ENCODE measurements at regions not wholly inside any gene's neighbourhood (a gene's known extent, or its start where the extent isn't known, plus 50 kb on each side); places are given as distances from the start of the nearest gene placed in this dataset.
A peak's percentile ranks its signal among the peaks of the same experiment; 100 is the strongest.

- no peak overlapping the region for H2BK5ac ChIP-seq (ENCODE audit: low read depth, low read length, poor library complexity)
- H3K27ac ChIP-seq (ENCODE audit: low read depth, low read length) = no peak overlapping the region
- no peak overlapping the region for H3K9ac ChIP-seq (ENCODE audit: low read length)
- no peaks in the 10 kb centered on the region for H3K27me3 ChIP-seq (ENCODE audit: insufficient read depth, low read length)
- no peak overlapping the region for H4K12ac ChIP-seq (ENCODE audit: low read depth, low read length)
- peak in 1 of 2 donors; percentile 14 for DNase-seq
- H3K36me3 ChIP-seq (ENCODE audit: control insufficient read depth in 1 of 2, insufficient read depth in 2 of 2, low read length in 2 of 2) = no peaks in the 10 kb centered on the region
- H2AFZ ChIP-seq (ENCODE audit: insufficient read depth, low read length, poor library complexity) = no peak overlapping the region
- no peak overlapping the region for H2BK12ac ChIP-seq (ENCODE audit: low read length)
- H4K91ac ChIP-seq (ENCODE audit: low read depth, low read length) = no peak overlapping the region
- H3K14ac ChIP-seq (ENCODE audit: low read length) = no peak overlapping the region
- no peak overlapping the region for H3K4me2 ChIP-seq (ENCODE audit: low read length)
- H3K4me1 ChIP-seq (ENCODE audit: control insufficient read depth in 1 of 2, insufficient read depth in 2 of 2, low read length in 2 of 2) = no peaks in the 10 kb centered on the region
- no peaks in the 10 kb centered on the region for H3K79me2 ChIP-seq (ENCODE audit: control insufficient read depth, insufficient read depth, low read length, poor library complexity)
- no peak overlapping the region for H3K18ac ChIP-seq (ENCODE audit: low read length)
- H3K4ac ChIP-seq (ENCODE audit: low read depth, low read length) = no peak overlapping the region
- no peak overlapping the region for H2AK5ac ChIP-seq (ENCODE audit: low read length)
- no peak overlapping the region for H3K23ac ChIP-seq (ENCODE audit: low read length)
- no CpG with 5 or more reads among the region's 2 CpGs for WGBS (ENCODE audit: extremely low coverage, insufficient coverage, insufficient read length)
- no peaks in the 10 kb centered on the region for H3K79me1 ChIP-seq (ENCODE audit: low read length)
- no peak overlapping the region for H2BK120ac ChIP-seq (ENCODE audit: insufficient read depth, low read length, poor library complexity)
- no peak overlapping the region for H4K8ac ChIP-seq (ENCODE audit: low read depth, low read length)
- no peak overlapping the region for H3K4me3 ChIP-seq (ENCODE audit: low read depth, low read length)
- H3K9me3 ChIP-seq (ENCODE audit: insufficient read depth, low read depth, low read length) = no peaks in the 10 kb centered on the region
Measured at GRCh38 chr13:22399801-22400420, 729.0 kb downstream of the FGF9 start.

DNA sequence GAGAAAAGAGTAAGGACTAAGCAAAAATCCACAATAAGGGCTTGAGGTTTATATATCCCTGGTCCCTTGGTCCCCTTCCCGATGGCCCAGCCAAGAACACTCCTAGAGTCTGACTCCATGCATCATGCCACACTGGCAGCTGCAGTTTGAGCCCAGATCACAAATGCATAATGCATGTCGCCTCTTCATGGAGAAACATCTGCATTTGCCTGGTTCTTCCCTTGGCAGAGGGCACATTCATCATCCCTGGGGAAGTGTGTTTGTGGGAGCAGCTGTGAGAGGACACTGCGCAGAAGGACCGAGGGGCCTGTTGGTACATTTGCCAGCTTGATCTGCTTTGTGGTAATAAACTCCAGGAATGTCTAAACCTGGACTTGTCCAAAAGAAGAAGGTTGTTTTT lies 731.8 kb downstream of the FGF9 start:
- H3K4me1 ChIP-seq (ENCODE audit: control insufficient read depth in 1 of 2, insufficient read depth in 2 of 2, low read length in 2 of 2) = no peaks in the 10 kb centered on the region
- H3K4me2 ChIP-seq (ENCODE audit: low read length) = no peak overlapping the region
- no peaks in the 10 kb centered on the region for H3K79me1 ChIP-seq (ENCODE audit: low read length)
- H3K27me3 ChIP-seq (ENCODE audit: insufficient read depth, low read length) = no peaks in the 10 kb centered on the region
- H3K9me3 ChIP-seq (ENCODE audit: insufficient read depth, low read depth, low read length) = no peaks in the 10 kb centered on the region
- H3K36me3 ChIP-seq (ENCODE audit: control insufficient read depth in 1 of 2, insufficient read depth in 2 of 2, low read length in 2 of 2) = no peaks in the 10 kb centered on the region
- H3K23ac ChIP-seq (ENCODE audit: low read length) = no peak overlapping the region
- H2AFZ ChIP-seq (ENCODE audit: insufficient read depth, low read length, poor library complexity) = no peak overlapping the region
- WGBS (ENCODE audit: extremely low coverage, insufficient coverage, insufficient read length) = no CpG with 5 or more reads among the region's 4 CpGs
- no peak overlapping the region for H3K4ac ChIP-seq (ENCODE audit: low read depth, low read length)
- no peak overlapping the region for H3K4me3 ChIP-seq (ENCODE audit: low read depth, low read length)
- no peak overlapping the region for H4K91ac ChIP-seq (ENCODE audit: low read depth, low read length)
- H2AK5ac ChIP-seq (ENCODE audit: low read length) = no peak overlapping the region
- H4K12ac ChIP-seq (ENCODE audit: low read depth, low read length) = no peak overlapping the region
- no peak overlapping the region for H2BK5ac ChIP-seq (ENCODE audit: low read depth, low read length, poor library complexity)
- H3K79me2 ChIP-seq (ENCODE audit: control insufficient read depth, insufficient read depth, low read length, poor library complexity) = no peaks in the 10 kb centered on the region
- no peak overlapping the region for H3K14ac ChIP-seq (ENCODE audit: low read length)
- no peak for DNase-seq
- H2BK12ac ChIP-seq (ENCODE audit: low read length) = no peak overlapping the region
- H4K8ac ChIP-seq (ENCODE audit: low read depth, low read length) = no peak overlapping the region
- no peak overlapping the region for H3K27ac ChIP-seq (ENCODE audit: low read depth, low read length)
- no peak overlapping the region for H3K9ac ChIP-seq (ENCODE audit: low read length)
- H2BK120ac ChIP-seq (ENCODE audit: insufficient read depth, low read length, poor library complexity) = no peak overlapping the region
- no peak overlapping the region for H3K18ac ChIP-seq (ENCODE audit: low read length)

GRCh38 chr13:22403144-22403543 lies 732.3 kb downstream of the FGF9 start:
- Histone ChIP-seq H3K4ac (ENCODE audit: low read depth, low read length) (no peak overlapping the region), H3K79me2 (ENCODE audit: control insufficient read depth, insufficient read depth, low read length, poor library complexity) (no peaks in the 10 kb centered on the region), H3K9me3 (ENCODE audit: insufficient read depth, low read depth, low read length) (no peaks in the 10 kb centered on the region), H4K12ac (ENCODE audit: low read depth, low read length) (no peak overlapping the region), H4K91ac (ENCODE audit: low read depth, low read length) (no peak overlapping the region), H3K36me3 (ENCODE audit: control insufficient read depth in 1 of 2, insufficient read depth in 2 of 2, low read length in 2 of 2) (no peaks in the 10 kb centered on the region), H4K8ac (ENCODE audit: low read depth, low read length) (no peak overlapping the region), H3K4me3 (ENCODE audit: low read depth, low read length) (no peak overlapping the region), H2BK5ac (ENCODE audit: low read depth, low read length, poor library complexity) (no peak overlapping the region), H3K79me1 (ENCODE audit: low read length) (no peaks in the 10 kb centered on the region), H3K27me3 (ENCODE audit: insufficient read depth, low read length) (no peaks in the 10 kb centered on the region), H3K14ac (ENCODE audit: low read length) (no peak overlapping the region), H3K27ac (ENCODE audit: low read depth, low read length) (no peak overlapping the region), H3K23ac (ENCODE audit: low read length) (no peak overlapping the region), H3K18ac (ENCODE audit: low read length) (no peak overlapping the region), H2AK5ac (ENCODE audit: low read length) (no peak overlapping the region), H3K4me1 (ENCODE audit: control insufficient read depth in 1 of 2, insufficient read depth in 2 of 2, low read length in 2 of 2) (no peaks in the 10 kb centered on the region), H3K4me2 (ENCODE audit: low read length) (no peak overlapping the region), H2BK120ac (ENCODE audit: insufficient read depth, low read length, poor library complexity) (no peak overlapping the region), H2AFZ (ENCODE audit: insufficient read depth, low read length, poor library complexity) (no peak overlapping the region), H2BK12ac (ENCODE audit: low read length) (no peak overlapping the region), H3K9ac (ENCODE audit: low read length) (no peak overlapping the region)
- WGBS (ENCODE audit: extremely low coverage, insufficient coverage, insufficient read length) = 100% methylated on average over 2 of the region's 6 CpGs
- DNase-seq = peak; percentile 20 to 57

GRCh38 chr13:22405891-22406290 lies 735.0 kb downstream of the FGF9 start:
- no peak overlapping the region for H3K4me2 ChIP-seq (ENCODE audit: low read length)
- H4K8ac ChIP-seq (ENCODE audit: low read depth, low read length) = no peak overlapping the region
- H3K4me1 ChIP-seq (ENCODE audit: control insufficient read depth in 1 of 2, insufficient read depth in 2 of 2, low read length in 2 of 2) = no peaks in the 10 kb centered on the region
- WGBS (ENCODE audit: extremely low coverage, insufficient coverage, insufficient read length) = no CpG with 5 or more reads among the region's 1 CpG
- no peaks in the 10 kb centered on the region for H3K79me1 ChIP-seq (ENCODE audit: low read length)
- no peak overlapping the region for H4K91ac ChIP-seq (ENCODE audit: low read depth, low read length)
- no peak overlapping the region for H4K12ac ChIP-seq (ENCODE audit: low read depth, low read length)
- H2BK120ac ChIP-seq (ENCODE audit: insufficient read depth, low read length, poor library complexity) = no peak overlapping the region
- H3K23ac ChIP-seq (ENCODE audit: low read length) = no peak overlapping the region
- no peak overlapping the region for H2BK12ac ChIP-seq (ENCODE audit: low read length)
- DNase-seq = no peak
- no peak overlapping the region for H3K4me3 ChIP-seq (ENCODE audit: low read depth, low read length)
- H3K9me3 ChIP-seq (ENCODE audit: insufficient read depth, low read depth, low read length) = no peaks in the 10 kb centered on the region
- no peak overlapping the region for H2AFZ ChIP-seq (ENCODE audit: insufficient read depth, low read length, poor library complexity)
- H3K14ac ChIP-seq (ENCODE audit: low read length) = no peak overlapping the region
- H3K36me3 ChIP-seq (ENCODE audit: control insufficient read depth in 1 of 2, insufficient read depth in 2 of 2, low read length in 2 of 2) = no peaks in the 10 kb centered on the region
- no peaks in the 10 kb centered on the region for H3K79me2 ChIP-seq (ENCODE audit: control insufficient read depth, insufficient read depth, low read length, poor library complexity)
- no peak overlapping the region for H2BK5ac ChIP-seq (ENCODE audit: low read depth, low read length, poor library complexity)
- H3K9ac ChIP-seq (ENCODE audit: low read length) = no peak overlapping the region
- H3K27me3 ChIP-seq (ENCODE audit: insufficient read depth, low read length) = no peaks in the 10 kb centered on the region
- H3K27ac ChIP-seq (ENCODE audit: low read depth, low read length) = no peak overlapping the region
- H2AK5ac ChIP-seq (ENCODE audit: low read length) = no peak overlapping the region
- no peak overlapping the region for H3K4ac ChIP-seq (ENCODE audit: low read depth, low read length)
- no peak overlapping the region for H3K18ac ChIP-seq (ENCODE audit: low read length)
